Suprapubic skin (tissue), 3 donors: ENCODE measurements at regions not wholly inside any gene's neighbourhood (a gene's known extent, or its start where the extent isn't known, plus 50 kb on each side); places are given as distances from the start of the nearest gene placed in this dataset.
"Not testable (repeated sequence)": the region's sequence is repeated elsewhere in the genome, so short reads cannot be mapped to it uniquely, and the experiment has no call there.

ENCODE experiments used
- EP300 ChIP-seq: sonication (generic); formaldehyde crosslinking; IDR thresholded peaks from one replicate; pipeline ENCODE4 v1.6.1; 2017; ENCODE audit warnings: antibody characterized with exemption
- POLR2A ChIP-seq, 2 donors: fragments of 450-650 bp; IDR thresholded peaks; one replicate each; pipeline ENCODE4 v1.6.1; 2017; ENCODE audit warnings: antibody characterized with exemption in 2 of 2, mild to moderate bottlenecking in 2 of 2, moderate library complexity in 2 of 2
- TF ChIP-seq, protein P1 (sequence below), 2 donors: fragments of 200-600 bp in 1 of 2; fragments of 450-650 bp in 1 of 2; sonication (generic) in 1 of 2; IDR thresholded peaks; one replicate each; pipeline ENCODE4 v1.5.1; 2016 to 2019; ENCODE audit warnings: antibody characterized with exemption in 2 of 2, mild to moderate bottlenecking in 1 of 2, moderate library complexity in 1 of 2

DNA sequence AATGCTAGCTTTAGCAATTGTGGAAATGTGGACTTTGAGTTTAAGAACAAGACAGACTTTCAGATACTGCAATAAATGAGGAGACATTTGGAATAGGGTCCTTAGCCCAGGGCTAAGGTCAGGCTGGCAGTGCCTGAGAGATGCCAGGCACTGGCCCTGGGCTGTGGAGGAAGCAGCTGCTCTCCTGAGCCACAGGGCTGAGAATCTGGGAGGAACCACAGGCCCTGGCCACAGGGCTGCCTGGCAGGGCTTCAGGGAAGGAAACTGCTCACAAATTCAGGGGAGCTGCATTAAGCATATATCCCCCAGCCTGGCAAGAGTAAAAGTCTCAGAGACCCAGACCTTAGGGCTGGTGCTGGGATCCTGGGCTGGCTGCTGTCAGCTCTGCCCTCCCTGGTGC is 305.1 kb downstream of the RPIA start:
- TF ChIP-seq, protein P1, sequence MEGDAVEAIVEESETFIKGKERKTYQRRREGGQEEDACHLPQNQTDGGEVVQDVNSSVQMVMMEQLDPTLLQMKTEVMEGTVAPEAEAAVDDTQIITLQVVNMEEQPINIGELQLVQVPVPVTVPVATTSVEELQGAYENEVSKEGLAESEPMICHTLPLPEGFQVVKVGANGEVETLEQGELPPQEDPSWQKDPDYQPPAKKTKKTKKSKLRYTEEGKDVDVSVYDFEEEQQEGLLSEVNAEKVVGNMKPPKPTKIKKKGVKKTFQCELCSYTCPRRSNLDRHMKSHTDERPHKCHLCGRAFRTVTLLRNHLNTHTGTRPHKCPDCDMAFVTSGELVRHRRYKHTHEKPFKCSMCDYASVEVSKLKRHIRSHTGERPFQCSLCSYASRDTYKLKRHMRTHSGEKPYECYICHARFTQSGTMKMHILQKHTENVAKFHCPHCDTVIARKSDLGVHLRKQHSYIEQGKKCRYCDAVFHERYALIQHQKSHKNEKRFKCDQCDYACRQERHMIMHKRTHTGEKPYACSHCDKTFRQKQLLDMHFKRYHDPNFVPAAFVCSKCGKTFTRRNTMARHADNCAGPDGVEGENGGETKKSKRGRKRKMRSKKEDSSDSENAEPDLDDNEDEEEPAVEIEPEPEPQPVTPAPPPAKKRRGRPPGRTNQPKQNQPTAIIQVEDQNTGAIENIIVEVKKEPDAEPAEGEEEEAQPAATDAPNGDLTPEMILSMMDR (IDR thresholded peaks at IDR 0.05), result not testable (repeated sequence)
- TF ChIP-seq EP300; POLR2A (IDR thresholded peaks at IDR 0.05): not testable (repeated sequence)
